SU-DHL-6 (cell line): ENCODE measurements at regions not wholly inside any gene's neighbourhood (a gene's known extent, or its start where the extent isn't known, plus 50 kb on each side); places are given as distances from the start of the nearest gene placed in this dataset.

Experiments used
- H2AFZ ChIP-seq: fragments of 200-600 bp; sonication (generic); 2 replicates; pipeline ENCODE4 v1.6.1; 2014; ENCODE audit warnings: low read depth, mild to moderate bottlenecking, moderate library complexity, mixed read lengths, antibody characterized with exemption, low read length; ENCODE audit not compliant: severe bottlenecking
- H3F3A ChIP-seq: fragments of 200-600 bp; shearing (Covaris generic); 2 replicates; pipeline ENCODE4 v1.6.0; 2016; ENCODE audit warnings: antibody characterized with exemption, mild to moderate bottlenecking; ENCODE audit not compliant: insufficient read depth
- H3K27ac ChIP-seq: fragments of 200-600 bp; sonication (generic); 2 replicates; pipeline ENCODE4 v1.5.1; 2016; ENCODE audit warnings: low read depth, mild to moderate bottlenecking, low read length, moderate library complexity, mixed read lengths
- H3K27me3 ChIP-seq: fragments of 200-600 bp; sonication (generic), shearing (Covaris generic); 2 replicates; pipeline ENCODE4 v1.6.0; 2014; ENCODE audit warnings: mild to moderate bottlenecking, low read length
- H3K36me3 ChIP-seq: fragments of 200-600 bp; sonication (generic); 2 replicates; pipeline ENCODE4 v1.6.1; 2014; ENCODE audit warnings: mild to moderate bottlenecking, low read length, mixed read lengths
- H3K4me2 ChIP-seq: fragments of 300-600, 200-600 bp; shearing (Covaris generic), sonication (generic); 2 replicates; pipeline ENCODE4 v1.6.0; 2014; ENCODE audit warnings: low read length, low read depth, mild to moderate bottlenecking; ENCODE audit not compliant: poor library complexity, severe bottlenecking
- H3K4me3 ChIP-seq: fragments of 200-600 bp; sonication (generic); 2 replicates; pipeline ENCODE4 v1.5.1; 2014; ENCODE audit warnings: antibody characterized with exemption, low read length, mild to moderate bottlenecking, mixed read lengths; ENCODE audit not compliant: insufficient read depth, poor library complexity, severe bottlenecking
- H3K79me2 ChIP-seq: fragments of 200-600 bp; sonication (generic); 2 replicates; pipeline ENCODE4 v1.6.1; 2014; ENCODE audit warnings: mild to moderate bottlenecking, low read length, moderate library complexity; ENCODE audit not compliant: insufficient read depth
- H3K9ac ChIP-seq: fragments of 200-600 bp; sonication (generic); 2 replicates; pipeline ENCODE4 v1.7.0; 2014; ENCODE audit warnings: mild to moderate bottlenecking, low read length
- H3K9me2 ChIP-seq: fragments of 200-600 bp; sonication (generic); replicated peaks from 2 replicates; pipeline ENCODE4 v1.6.1; 2014; ENCODE audit warnings: low read length; ENCODE audit not compliant: insufficient read depth
- H3K9me3 ChIP-seq: fragments of 200-600 bp; sonication (generic); 2 replicates; pipeline ENCODE4 v1.6.1; 2014; ENCODE audit warnings: low read length, mixed read lengths; ENCODE audit not compliant: insufficient read depth
- H4K20me1 ChIP-seq: fragments of 200-600 bp; sonication (generic); 2 replicates; pipeline ENCODE4 v1.6.1; 2014; ENCODE audit warnings: low read depth, mild to moderate bottlenecking, antibody characterized with exemption, low read length, moderate library complexity, mixed read lengths
- CTCF ChIP-seq: fragments of 200-600 bp; sonication (generic); IDR thresholded peaks from one replicate; pipeline ENCODE4 v1.5.1; 2017; ENCODE audit warnings: antibody characterized with exemption, mild to moderate bottlenecking, low read length, moderate library complexity; ENCODE audit not compliant: insufficient read depth, poor library complexity, severe bottlenecking
- EZH2phosphoT487 ChIP-seq: fragments of 200-600 bp; sonication (generic), shearing (Covaris generic); conservative IDR thresholded peaks from 2 replicates; pipeline ENCODE4 v1.6.1; 2018; ENCODE audit warnings: mild to moderate bottlenecking, antibody characterized with exemption, low read length, moderate library complexity, mixed read lengths

DNA sequence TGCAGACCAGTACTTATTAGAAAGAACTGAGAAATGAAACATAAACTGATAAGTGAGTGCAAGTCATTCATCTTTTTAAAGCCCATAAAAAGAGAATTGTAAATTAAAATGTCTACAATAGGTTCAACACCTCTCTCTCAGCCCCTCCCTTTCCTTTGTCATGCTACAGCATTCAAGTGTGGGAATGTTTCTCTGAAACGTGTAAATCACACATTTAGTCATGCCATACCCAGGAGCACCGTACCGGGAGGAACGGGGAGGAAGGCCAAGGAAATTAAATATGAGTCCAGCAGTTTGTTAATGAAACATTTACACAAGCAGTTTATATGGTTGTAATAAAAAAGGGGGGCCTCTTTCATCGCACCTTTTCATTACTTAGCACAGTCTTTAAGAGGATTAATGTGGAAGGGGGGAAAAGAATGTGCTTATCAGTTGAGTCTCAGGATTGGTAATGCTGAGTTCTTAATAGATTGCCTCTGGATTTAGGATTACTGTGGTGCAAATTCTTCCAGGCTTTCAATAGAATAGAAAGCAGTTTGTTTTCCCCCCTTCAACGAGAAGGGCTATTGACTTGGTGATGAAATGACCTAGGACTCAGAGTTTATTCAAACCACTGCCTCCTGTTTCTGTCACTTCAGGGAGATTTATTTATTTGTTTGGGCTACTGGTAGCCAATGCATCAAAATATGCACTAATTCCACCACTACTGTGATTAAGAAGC is 176.0 kb upstream of the ZNF608 start:
- Histone ChIP-seq H3K9ac (peak overlapping the region; percentile 54), H3K4me2 (peak overlapping the region; percentile 75), H3F3A (peaks cover 28% of the 10 kb centered on the region)

DNA sequence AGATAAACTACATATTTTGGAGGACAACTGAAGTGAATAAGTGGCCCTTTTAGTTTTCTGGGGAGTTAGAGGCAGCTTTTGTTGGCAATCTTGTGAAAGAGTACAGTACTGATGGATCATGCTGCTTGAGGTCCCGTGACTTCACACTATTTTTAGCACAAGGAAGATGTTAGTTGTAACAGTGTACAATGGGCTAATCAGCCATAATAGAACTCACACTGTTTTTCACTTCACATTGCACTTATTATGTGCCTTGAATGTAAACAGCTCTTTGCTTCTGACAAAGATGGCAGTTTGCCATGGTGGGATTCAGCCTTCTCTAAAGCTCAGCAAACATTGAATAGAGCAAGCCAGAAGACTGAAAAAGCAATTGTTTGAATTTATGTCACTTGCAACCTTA is 176.7 kb upstream of the ZNF608 start:
- no peak overlapping the region for H3K4me3 ChIP-seq
- peak overlapping the region; percentile 75 for H3K4me2 ChIP-seq
- no peak for TF ChIP-seq EZH2phosphoT487
- TF ChIP-seq CTCF, result no peak
- H2AFZ ChIP-seq, result peak overlapping the region; percentile 30
- peaks cover 28% of the 10 kb centered on the region for H3F3A ChIP-seq
- H3K9me2 ChIP-seq, result no peaks in the 10 kb centered on the region
- no peaks in the 10 kb centered on the region for H3K9me3 ChIP-seq
- H3K36me3 ChIP-seq, result no peaks in the 10 kb centered on the region
- peak overlapping the region; percentile 89 for H3K27ac ChIP-seq
- H3K9ac ChIP-seq, result peak overlapping the region; percentile 54
- no peaks in the 10 kb centered on the region for H3K79me2 ChIP-seq
- H3K27me3 ChIP-seq, result no peaks in the 10 kb centered on the region
- no peaks in the 10 kb centered on the region for H4K20me1 ChIP-seq

More for the DNA sequence above, 176.0 kb upstream of the ZNF608 start:
- no peak for TF ChIP-seq CTCF
- no peak for TF ChIP-seq EZH2phosphoT487
- Histone ChIP-seq H4K20me1 (no peaks in the 10 kb centered on the region), H2AFZ (peak overlapping the region; percentile 30), H3K79me2 (no peaks in the 10 kb centered on the region), H3K36me3 (no peaks in the 10 kb centered on the region), H3K27me3 (no peaks in the 10 kb centered on the region), H3K9me2 (no peaks in the 10 kb centered on the region), H3K27ac (peak overlapping the region; percentile 89), H3K4me3 (peak overlapping the region; percentile 41), H3K9me3 (no peaks in the 10 kb centered on the region)

- H3K27me3 ChIP-seq, result no peaks in the 10 kb centered on the region
- H3K27ac ChIP-seq, result no peak overlapping the region
- no peaks in the 10 kb centered on the region for H3K36me3 ChIP-seq
- peaks cover 19% of the 10 kb centered on the region for H3F3A ChIP-seq
- no peak overlapping the region for H3K4me2 ChIP-seq
- no peaks in the 10 kb centered on the region for H4K20me1 ChIP-seq
- no peak overlapping the region for H2AFZ ChIP-seq
- H3K9me2 ChIP-seq, result no peaks in the 10 kb centered on the region
- no peak overlapping the region for H3K4me3 ChIP-seq
- no peak overlapping the region for H3K9ac ChIP-seq
- no peaks in the 10 kb centered on the region for H3K79me2 ChIP-seq
- TF ChIP-seq EZH2phosphoT487 (no peak), CTCF (no peak)
- no peaks in the 10 kb centered on the region for H3K9me3 ChIP-seq
Observed at GRCh38 chr5:124924729-124925128, 178.3 kb upstream of the ZNF608 start.
